GM19395 (cell line): ENCODE measurements at regions not wholly inside any gene's neighbourhood (a gene's known extent, or its start where the extent isn't known, plus 50 kb on each side); places are given as distances from the start of the nearest gene placed in this dataset.
"Not testable (repeated sequence)": the region's sequence is repeated elsewhere in the genome, so short reads cannot be mapped to it uniquely, and the experiment has no call there.

Source experiments
- ATAC-seq: cut with Tn5 transposase; IDR thresholded peaks from one replicate; pipeline ENCODE4 v1.9.1; 2021; ENCODE audit warnings: mild to moderate bottlenecking, moderate library complexity; ENCODE audit not compliant: unreplicated experiment

GRCh38 chr6:80942911-80943310 is 809.6 kb downstream of the TENT5A start:
- ATAC-seq: no peak

- ATAC-seq: no peak
Measured at GRCh38 chr6:80940976-80941375, 811.5 kb downstream of the TENT5A start.

- ATAC-seq: no peak
Measured at GRCh38 chr6:80940571-80940970, 811.9 kb downstream of the TENT5A start.

GRCh38 chr6:80939898-80940297 is 812.6 kb downstream of the TENT5A start:
- no peak for ATAC-seq

GRCh38 chr6:80939480-80939879 is 813.0 kb downstream of the TENT5A start:
- ATAC-seq: no peak

- no peak for ATAC-seq
Measured at GRCh38 chr6:80938131-80938530, 814.4 kb downstream of the TENT5A start.

GRCh38 chr6:80932359-80932758 is 820.1 kb downstream of the TENT5A start:
- ATAC-seq: no peak

GRCh38 chr6:80930376-80930775 is 822.1 kb downstream of the TENT5A start:
- no peak for ATAC-seq

- no peak for ATAC-seq
Measured at GRCh38 chr6:80923816-80924215, 817.3 kb downstream of the BCKDHB start.

- no peak for ATAC-seq
Measured at GRCh38 chr6:80922916-80923455, 816.5 kb downstream of the BCKDHB start.

GRCh38 chr6:80921861-80922460 is 815.5 kb downstream of the BCKDHB start:
- no peak for ATAC-seq

GRCh38 chr6:80907831-80908230 is 801.4 kb downstream of the BCKDHB start:
- no peak for ATAC-seq

GRCh38 chr6:80903711-80904110 is 797.2 kb downstream of the BCKDHB start:
- ATAC-seq: no peak

GRCh38 chr6:80886475-80886874 is 780.0 kb downstream of the BCKDHB start:
- peak; percentile 83 for ATAC-seq

- no peak for ATAC-seq
Measured at GRCh38 chr6:80872951-80873308, 766.5 kb downstream of the BCKDHB start.

GRCh38 chr6:80872199-80872950 is 765.9 kb downstream of the BCKDHB start:
- no peak for ATAC-seq

GRCh38 chr6:80862756-80863155 is 756.3 kb downstream of the BCKDHB start:
- no peak for ATAC-seq

- no peak for ATAC-seq
Measured at GRCh38 chr6:80860107-80860506, 753.6 kb downstream of the BCKDHB start.

GRCh38 chr6:80847973-80848372 is 741.5 kb downstream of the BCKDHB start:
- not testable (repeated sequence) for ATAC-seq

- no peak for ATAC-seq
Measured at GRCh38 chr6:80832337-80832736, 725.9 kb downstream of the BCKDHB start.

GRCh38 chr6:80793411-80793810 is 686.9 kb downstream of the BCKDHB start:
- no peak for ATAC-seq

GRCh38 chr6:80792151-80792550 is 685.7 kb downstream of the BCKDHB start:
- ATAC-seq: no peak
